Coronary artery (tissue), 2 donors: ENCODE measurements at regions not wholly inside any gene's neighbourhood (a gene's known extent, or its start where the extent isn't known, plus 50 kb on each side); places are given as distances from the start of the nearest gene placed in this dataset.

Source experiments
- DNase-seq: peaks from one replicate; pipeline ENCODE4 v3.0.0-alpha.2; 2017; ENCODE audit warnings: low spot score
- H3K27ac ChIP-seq, 2 donors: fragments of 200-600 bp; sonication (generic); one replicate each; pipeline ENCODE4 v1.5.1; 2016 to 2019
- H3K4me3 ChIP-seq: fragments of 200-600 bp; sonication (generic); 2 replicates; pipeline ENCODE4 v1.5.1; 2016; ENCODE audit warnings: mild to moderate bottlenecking, moderate library complexity
- CTCF ChIP-seq: fragments of 200-600 bp; sonication (generic); IDR thresholded peaks from one replicate; pipeline ENCODE4 v1.5.1; 2019; ENCODE audit warnings: antibody characterized with exemption

- no peak overlapping the region for H3K27ac ChIP-seq
- DNase-seq: no peak
- TF ChIP-seq CTCF: no peak
- H3K4me3 ChIP-seq: no peak overlapping the region
Observed at GRCh38 chr21:38973552-38973951, 167.8 kb downstream of the ETS2 start.

- H3K4me3 ChIP-seq: no peak overlapping the region
- H3K27ac ChIP-seq: no peak overlapping the region
- DNase-seq: no peak
- no peak for TF ChIP-seq CTCF
Observed at GRCh38 chr21:38972078-38972477, 166.3 kb downstream of the ETS2 start.

GRCh38 chr21:38970765-38971164, 165.0 kb downstream of the ETS2 start:
- no peak for TF ChIP-seq CTCF
- DNase-seq: no peak
- Histone ChIP-seq H3K4me3 (no peak overlapping the region), H3K27ac (no peak overlapping the region)

GRCh38 chr21:38968887-38969543, 163.3 kb downstream of the ETS2 start:
- Histone ChIP-seq H3K27ac (no peak overlapping the region), H3K4me3 (no peak overlapping the region)
- DNase-seq: no peak
- TF ChIP-seq CTCF: no peak

GRCh38 chr21:38965910-38966504, 160.3 kb downstream of the ETS2 start:
- DNase-seq: no peak
- no peak overlapping the region for H3K4me3 ChIP-seq
- H3K27ac ChIP-seq: no peak overlapping the region
- TF ChIP-seq CTCF: no peak

- no peak overlapping the region for H3K27ac ChIP-seq
- TF ChIP-seq CTCF: no peak
- H3K4me3 ChIP-seq: no peak overlapping the region
- DNase-seq: no peak
Observed at GRCh38 chr21:38965241-38965640, 159.5 kb downstream of the ETS2 start.

- DNase-seq: no peak
- Histone ChIP-seq H3K27ac (no peak overlapping the region), H3K4me3 (no peak overlapping the region)
- TF ChIP-seq CTCF: no peak
Observed at GRCh38 chr21:38963006-38963405, 157.3 kb downstream of the ETS2 start.
